ENCODE measurements at regions not wholly inside any gene's neighbourhood (a gene's known extent, or its start where the extent isn't known, plus 50 kb on each side); places are given as distances from the start of the nearest gene placed in this dataset.

GRCh38 chr12:78586790-78587189 is 277.8 kb upstream of the SYT1 start:
- H3K14ac ChIP-seq (ENCODE audit: low read length in 2 of 2) = no peak overlapping the region
- 89% methylated on average over 1 of the region's 1 CpG for WGBS
- no peak overlapping the region for H3K4me3 ChIP-seq (ENCODE audit: insufficient read depth in 1 of 2, low read depth in 1 of 2, low read length in 2 of 2)
- H4K8ac ChIP-seq (ENCODE audit: low read length) = no peak overlapping the region
- H3K4ac ChIP-seq (ENCODE audit: low read depth in 1 of 2, low read length in 2 of 2) = no peak overlapping the region
- no peak for DNase-seq
- H3K27me3 ChIP-seq (ENCODE audit: control insufficient read depth in 1 of 2, insufficient read depth in 1 of 2, low read length in 2 of 2) = no peaks in the 10 kb centered on the region
- H2AK5ac ChIP-seq (ENCODE audit: low read length, severe bottlenecking) = no peak overlapping the region
- H2BK15ac ChIP-seq (ENCODE audit: low read depth, poor library complexity, severe bottlenecking) = no peak overlapping the region
- H3K9ac ChIP-seq (ENCODE audit: low read length) = no peak overlapping the region
- no peak overlapping the region for H2BK12ac ChIP-seq (ENCODE audit: low read length in 2 of 2)
- no peak overlapping the region for H4K91ac ChIP-seq (ENCODE audit: low read length)
- H3K27ac ChIP-seq (ENCODE audit: low read length, poor library complexity, severe bottlenecking) = no peak overlapping the region
- H3K36me3 ChIP-seq (ENCODE audit: control insufficient read depth in 1 of 2, insufficient read depth in 2 of 2, low read depth in 1 of 2, low read length in 2 of 2) = no peaks in the 10 kb centered on the region
- H2BK120ac ChIP-seq (ENCODE audit: low read depth, low read length) = no peak overlapping the region
- H3K4me1 ChIP-seq (ENCODE audit: control insufficient read depth, insufficient read depth, low read depth, low read length) = no peaks in the 10 kb centered on the region
- no peak overlapping the region for H2BK5ac ChIP-seq (ENCODE audit: low read depth, low read length, poor library complexity, severe bottlenecking)
- no peak overlapping the region for H2AFZ ChIP-seq (ENCODE audit: low read depth, low read length)
- H3K23ac ChIP-seq (ENCODE audit: low read length in 2 of 2) = no peak overlapping the region
- peaks cover 27% of the 10 kb centered on the region for H3K9me3 ChIP-seq (ENCODE audit: control insufficient read depth, low read length)
- no peak overlapping the region for H3K4me2 ChIP-seq (ENCODE audit: low read length, poor library complexity, severe bottlenecking)
- H3K79me1 ChIP-seq (replicated peaks; ENCODE audit: low read length, poor library complexity, severe bottlenecking) = no peaks in the 10 kb centered on the region
- no peak overlapping the region for H3K18ac ChIP-seq (ENCODE audit: low read depth in 1 of 2, low read length in 2 of 2)

- H3K4me1 ChIP-seq (ENCODE audit: control insufficient read depth, insufficient read depth, low read depth, low read length) = no peaks in the 10 kb centered on the region
- H3K4me3 ChIP-seq (ENCODE audit: insufficient read depth in 1 of 2, low read depth in 1 of 2, low read length in 2 of 2) = no peak overlapping the region
- no peak overlapping the region for H2BK15ac ChIP-seq (ENCODE audit: low read depth, poor library complexity, severe bottlenecking)
- H3K79me1 ChIP-seq (replicated peaks; ENCODE audit: low read length, poor library complexity, severe bottlenecking) = no peaks in the 10 kb centered on the region
- no peak overlapping the region for H2BK12ac ChIP-seq (ENCODE audit: low read length in 2 of 2)
- no peak overlapping the region for H3K27ac ChIP-seq (ENCODE audit: low read length, poor library complexity, severe bottlenecking)
- 75% methylated on average over 1 of the region's 3 CpGs for WGBS
- H3K9me3 ChIP-seq (ENCODE audit: control insufficient read depth, low read length) = peaks cover 8% of the 10 kb centered on the region
- H3K27me3 ChIP-seq (ENCODE audit: control insufficient read depth in 1 of 2, insufficient read depth in 1 of 2, low read length in 2 of 2) = no peaks in the 10 kb centered on the region
- DNase-seq = no peak
- H4K91ac ChIP-seq (ENCODE audit: low read length) = no peak overlapping the region
- no peak overlapping the region for H2AFZ ChIP-seq (ENCODE audit: low read depth, low read length)
- no peak overlapping the region for H3K9ac ChIP-seq (ENCODE audit: low read length)
- H2AK5ac ChIP-seq (ENCODE audit: low read length, severe bottlenecking) = no peak overlapping the region
- H3K36me3 ChIP-seq (ENCODE audit: control insufficient read depth in 1 of 2, insufficient read depth in 2 of 2, low read depth in 1 of 2, low read length in 2 of 2) = no peaks in the 10 kb centered on the region
- H3K14ac ChIP-seq (ENCODE audit: low read length in 2 of 2) = no peak overlapping the region
- no peak overlapping the region for H3K23ac ChIP-seq (ENCODE audit: low read length in 2 of 2)
- no peak overlapping the region for H2BK120ac ChIP-seq (ENCODE audit: low read depth, low read length)
- no peak overlapping the region for H3K4me2 ChIP-seq (ENCODE audit: low read length, poor library complexity, severe bottlenecking)
- no peak overlapping the region for H3K18ac ChIP-seq (ENCODE audit: low read depth in 1 of 2, low read length in 2 of 2)
- no peak overlapping the region for H4K8ac ChIP-seq (ENCODE audit: low read length)
- H3K4ac ChIP-seq (ENCODE audit: low read depth in 1 of 2, low read length in 2 of 2) = no peak overlapping the region
- H2BK5ac ChIP-seq (ENCODE audit: low read depth, low read length, poor library complexity, severe bottlenecking) = no peak overlapping the region
Observed at GRCh38 chr12:78599366-78599765, 265.2 kb upstream of the SYT1 start.

- Histone ChIP-seq H3K14ac (ENCODE audit: low read length in 2 of 2) (no peak overlapping the region), H3K4me2 (ENCODE audit: low read length, poor library complexity, severe bottlenecking) (no peak overlapping the region), H2AFZ (ENCODE audit: low read depth, low read length) (no peak overlapping the region), H3K79me1 (replicated peaks; ENCODE audit: low read length, poor library complexity, severe bottlenecking) (no peaks in the 10 kb centered on the region), H2BK15ac (ENCODE audit: low read depth, poor library complexity, severe bottlenecking) (no peak overlapping the region), H4K91ac (ENCODE audit: low read length) (no peak overlapping the region), H3K9ac (ENCODE audit: low read length) (no peak overlapping the region), H3K18ac (ENCODE audit: low read depth in 1 of 2, low read length in 2 of 2) (no peak overlapping the region), H2BK120ac (ENCODE audit: low read depth, low read length) (no peak overlapping the region), H2BK5ac (ENCODE audit: low read depth, low read length, poor library complexity, severe bottlenecking) (no peak overlapping the region), H2BK12ac (ENCODE audit: low read length in 2 of 2) (no peak overlapping the region), H3K4ac (ENCODE audit: low read depth in 1 of 2, low read length in 2 of 2) (no peak overlapping the region), H3K4me3 (ENCODE audit: insufficient read depth in 1 of 2, low read depth in 1 of 2, low read length in 2 of 2) (no peak overlapping the region), H3K27me3 (ENCODE audit: control insufficient read depth in 1 of 2, insufficient read depth in 1 of 2, low read length in 2 of 2) (no peaks in the 10 kb centered on the region), H3K9me3 (ENCODE audit: control insufficient read depth, low read length) (peaks cover 8% of the 10 kb centered on the region), H2AK5ac (ENCODE audit: low read length, severe bottlenecking) (no peak overlapping the region), H3K27ac (ENCODE audit: low read length, poor library complexity, severe bottlenecking) (no peak overlapping the region), H3K23ac (ENCODE audit: low read length in 2 of 2) (no peak overlapping the region), H3K4me1 (ENCODE audit: control insufficient read depth, insufficient read depth, low read depth, low read length) (no peaks in the 10 kb centered on the region), H3K36me3 (ENCODE audit: control insufficient read depth in 1 of 2, insufficient read depth in 2 of 2, low read depth in 1 of 2, low read length in 2 of 2) (no peaks in the 10 kb centered on the region), H4K8ac (ENCODE audit: low read length) (no peak overlapping the region)
- no CpG with 5 or more reads among the region's 1 CpG for WGBS
- no peak for DNase-seq
Observed at GRCh38 chr12:78600541-78600940, 264.0 kb upstream of the SYT1 start.

DNA sequence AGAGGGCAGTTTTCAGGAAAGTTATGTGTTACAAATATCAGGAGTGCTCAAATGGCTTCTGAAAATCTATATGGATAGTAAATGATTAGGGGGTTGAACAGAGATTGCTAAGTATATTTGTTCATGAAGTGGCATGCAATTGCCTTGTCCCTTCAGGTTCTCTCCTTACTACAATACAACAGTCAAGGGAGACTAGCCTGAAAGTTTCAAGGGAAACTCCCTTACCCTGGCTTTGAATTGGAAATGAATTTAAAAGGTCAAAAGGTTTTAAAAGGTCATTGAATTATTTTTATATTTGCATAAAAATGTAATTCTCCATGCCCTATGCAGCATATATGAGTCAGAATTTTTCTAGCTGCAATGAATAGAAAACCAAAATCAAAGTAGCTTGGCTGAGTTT is 253.1 kb upstream of the SYT1 start:
- Histone ChIP-seq H3K4ac (ENCODE audit: low read depth in 1 of 2, low read length in 2 of 2) (no peak overlapping the region), H3K23ac (ENCODE audit: low read length in 2 of 2) (no peak overlapping the region), H2BK12ac (ENCODE audit: low read length in 2 of 2) (no peak overlapping the region), H2BK5ac (ENCODE audit: low read depth, low read length, poor library complexity, severe bottlenecking) (no peak overlapping the region), H3K36me3 (ENCODE audit: control insufficient read depth in 1 of 2, insufficient read depth in 2 of 2, low read depth in 1 of 2, low read length in 2 of 2) (no peaks in the 10 kb centered on the region), H3K9ac (ENCODE audit: low read length) (no peak overlapping the region), H2BK15ac (ENCODE audit: low read depth, poor library complexity, severe bottlenecking) (no peak overlapping the region), H3K4me1 (ENCODE audit: control insufficient read depth, insufficient read depth, low read depth, low read length) (no peaks in the 10 kb centered on the region), H3K4me3 (ENCODE audit: insufficient read depth in 1 of 2, low read depth in 1 of 2, low read length in 2 of 2) (no peak overlapping the region), H3K79me1 (replicated peaks; ENCODE audit: low read length, poor library complexity, severe bottlenecking) (no peaks in the 10 kb centered on the region), H3K14ac (ENCODE audit: low read length in 2 of 2) (no peak overlapping the region), H3K18ac (ENCODE audit: low read depth in 1 of 2, low read length in 2 of 2) (no peak overlapping the region), H2AK5ac (ENCODE audit: low read length, severe bottlenecking) (no peak overlapping the region), H3K27ac (ENCODE audit: low read length, poor library complexity, severe bottlenecking) (no peak overlapping the region), H2AFZ (ENCODE audit: low read depth, low read length) (no peak overlapping the region), H4K8ac (ENCODE audit: low read length) (no peak overlapping the region), H2BK120ac (ENCODE audit: low read depth, low read length) (no peak overlapping the region), H3K4me2 (ENCODE audit: low read length, poor library complexity, severe bottlenecking) (no peak overlapping the region), H4K91ac (ENCODE audit: low read length) (no peak overlapping the region), H3K27me3 (ENCODE audit: control insufficient read depth in 1 of 2, insufficient read depth in 1 of 2, low read length in 2 of 2) (no peaks in the 10 kb centered on the region), H3K9me3 (ENCODE audit: control insufficient read depth, low read length) (peaks cover 14% of the 10 kb centered on the region)
- no peak for DNase-seq

All from mesenchymal stem cell (in vitro differentiated cells and primary cell).